Breast epithelium (tissue), 3 donors: ENCODE measurements at regions not wholly inside any gene's neighbourhood (a gene's known extent, or its start where the extent isn't known, plus 50 kb on each side); places are given as distances from the start of the nearest gene placed in this dataset.

Experiments used
- POLR2A ChIP-seq: fragments of 450-650 bp; IDR thresholded peaks from one replicate; pipeline ENCODE4 v1.6.1; 2016; ENCODE audit warnings: antibody characterized with exemption, mild to moderate bottlenecking, moderate library complexity
- POLR2AphosphoS5 ChIP-seq, 3 donors: sonication (generic); formaldehyde crosslinking; IDR thresholded peaks; one replicate each; pipeline ENCODE4 v1.6.1; 2017; ENCODE audit warnings: antibody characterized with exemption in 3 of 3
- TF ChIP-seq, protein P1 (sequence below), 3 donors: fragments of 450-650 bp; IDR thresholded peaks; one replicate each; pipeline ENCODE4 v1.5.1; 2016 to 2017; ENCODE audit warnings: antibody characterized with exemption in 3 of 3, mild to moderate bottlenecking in 3 of 3, moderate library complexity in 3 of 3

DNA sequence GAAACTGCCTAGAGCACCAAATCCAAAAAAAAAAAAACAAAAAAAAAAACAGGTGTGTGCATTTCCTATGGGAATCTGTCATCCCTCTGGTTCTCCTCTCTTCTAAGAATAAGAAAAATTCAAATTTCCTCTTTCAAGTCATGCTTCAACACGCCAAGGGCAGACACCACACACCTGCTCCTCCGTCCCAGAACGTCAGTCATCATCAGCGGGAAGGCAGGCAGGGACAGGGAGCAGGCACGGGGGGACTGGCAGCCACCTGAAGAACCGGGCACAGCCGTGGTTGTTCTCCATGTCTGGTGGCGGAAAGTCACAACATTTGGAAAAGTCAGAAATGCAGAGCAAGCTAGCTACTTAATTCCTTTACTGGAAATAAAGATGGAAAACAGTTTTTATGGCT lies 214.8 kb downstream of the IKZF2 start:
- TF ChIP-seq, protein P1, sequence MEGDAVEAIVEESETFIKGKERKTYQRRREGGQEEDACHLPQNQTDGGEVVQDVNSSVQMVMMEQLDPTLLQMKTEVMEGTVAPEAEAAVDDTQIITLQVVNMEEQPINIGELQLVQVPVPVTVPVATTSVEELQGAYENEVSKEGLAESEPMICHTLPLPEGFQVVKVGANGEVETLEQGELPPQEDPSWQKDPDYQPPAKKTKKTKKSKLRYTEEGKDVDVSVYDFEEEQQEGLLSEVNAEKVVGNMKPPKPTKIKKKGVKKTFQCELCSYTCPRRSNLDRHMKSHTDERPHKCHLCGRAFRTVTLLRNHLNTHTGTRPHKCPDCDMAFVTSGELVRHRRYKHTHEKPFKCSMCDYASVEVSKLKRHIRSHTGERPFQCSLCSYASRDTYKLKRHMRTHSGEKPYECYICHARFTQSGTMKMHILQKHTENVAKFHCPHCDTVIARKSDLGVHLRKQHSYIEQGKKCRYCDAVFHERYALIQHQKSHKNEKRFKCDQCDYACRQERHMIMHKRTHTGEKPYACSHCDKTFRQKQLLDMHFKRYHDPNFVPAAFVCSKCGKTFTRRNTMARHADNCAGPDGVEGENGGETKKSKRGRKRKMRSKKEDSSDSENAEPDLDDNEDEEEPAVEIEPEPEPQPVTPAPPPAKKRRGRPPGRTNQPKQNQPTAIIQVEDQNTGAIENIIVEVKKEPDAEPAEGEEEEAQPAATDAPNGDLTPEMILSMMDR (IDR thresholded peaks at IDR 0.05), result no peak
- TF ChIP-seq POLR2AphosphoS5 (IDR thresholded peaks at IDR 0.05) (no peak), POLR2A (no peak)
